GM12892 (cell line): ENCODE measurements at regions not wholly inside any gene's neighbourhood (a gene's known extent, or its start where the extent isn't known, plus 50 kb on each side); places are given as distances from the start of the nearest gene placed in this dataset.

Source experiments
- DNase-seq: peaks from one replicate; pipeline ENCODE4 v3.0.0; 2011; ENCODE audit not compliant: insufficient read length
- FAIRE-seq: peaks from 2 replicates; lab custom pipeline; 2011; peaks lifted over from hg19 to GRCh38; lab: Jason Lieb, UNC
- POLR2A ChIP-seq: IDR thresholded peaks from 2 replicates; pipeline ENCODE4 v1.6.1; 2011; ENCODE audit warnings: low read depth, low read length, control low read depth
- POLR2AphosphoS5 ChIP-seq: IDR thresholded peaks from 2 replicates; pipeline ENCODE4 v1.6.1; 2011; ENCODE audit warnings: low read depth, low read length, control low read depth
- TAF1 ChIP-seq: IDR thresholded peaks from 2 replicates; pipeline ENCODE4 v1.6.1; 2011; ENCODE audit warnings: low read depth, mild to moderate bottlenecking, control low read depth, low read length, borderline replicate concordance

DNA sequence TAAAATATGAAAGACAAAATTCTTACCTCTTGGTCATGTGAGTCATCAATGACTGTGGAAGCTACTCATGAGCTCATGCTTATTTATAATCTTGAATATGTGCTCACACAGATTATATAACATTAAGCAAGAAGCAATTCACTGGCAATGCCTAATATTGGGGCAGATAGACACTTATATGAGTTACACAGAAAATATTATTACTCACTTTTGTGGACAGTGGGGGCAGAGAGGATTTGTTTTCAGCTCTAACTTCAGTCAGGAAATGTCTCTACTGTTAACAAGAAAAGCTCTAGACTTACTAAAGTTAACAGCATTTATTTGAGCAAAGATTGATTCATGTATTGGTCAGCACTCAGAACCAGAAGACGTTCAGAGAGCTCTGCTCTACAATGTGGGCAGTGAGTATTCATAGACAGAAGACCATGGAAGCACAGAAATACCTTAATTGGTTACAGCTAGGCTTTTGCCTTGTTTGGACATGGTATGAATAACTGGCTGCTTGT lies 85.8 kb upstream of the AHI1 start:
- TF ChIP-seq POLR2A (no peak), TAF1 (no peak), POLR2AphosphoS5 (no peak)
- no peak for FAIRE-seq
- DNase-seq: no peak

DNA sequence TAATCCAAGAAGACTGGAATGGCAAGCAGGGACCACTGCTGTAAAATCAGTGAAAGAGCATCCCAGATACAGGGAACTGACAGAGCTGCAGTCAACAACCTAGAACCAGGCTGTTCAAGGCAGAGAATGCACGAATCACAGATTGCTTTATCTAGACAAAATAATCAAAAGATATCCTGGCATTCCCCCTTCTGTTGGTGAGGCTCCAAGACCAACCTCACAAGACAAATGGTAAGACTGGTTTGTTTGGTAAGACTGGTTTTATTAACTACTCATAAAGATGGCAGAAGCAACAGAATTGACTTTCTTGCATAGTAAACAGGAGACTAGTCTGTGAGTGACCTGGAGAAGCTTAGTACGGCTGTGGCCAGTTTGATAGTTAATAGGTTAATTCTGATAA lies 88.8 kb upstream of the AHI1 start:
- DNase-seq (no peak), FAIRE-seq (peak; percentile 9)
- TF ChIP-seq POLR2A: no peak
- TF ChIP-seq TAF1: no peak
- TF ChIP-seq POLR2AphosphoS5: no peak

DNA sequence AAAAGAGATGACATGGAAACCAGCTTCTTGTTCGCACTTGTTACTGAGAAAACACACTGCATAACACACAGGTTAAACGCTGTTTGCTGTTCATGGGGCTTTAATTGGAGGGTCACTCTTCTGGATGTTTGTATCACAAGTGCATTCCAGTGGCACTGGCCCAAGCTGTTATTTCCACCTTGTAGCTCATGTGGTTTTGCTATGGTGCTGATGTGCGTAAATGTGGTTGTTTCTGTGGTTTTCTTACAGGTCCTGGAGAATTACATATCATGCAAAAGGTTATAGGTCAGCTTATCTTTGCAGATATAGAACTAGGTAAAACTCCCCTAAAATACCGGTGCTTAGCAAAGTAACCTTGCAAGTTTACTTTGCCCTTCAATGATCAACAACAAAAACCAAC lies 89.3 kb upstream of the AHI1 start:
- TF ChIP-seq POLR2A: no peak
- no peak for TF ChIP-seq TAF1
- no peak for TF ChIP-seq POLR2AphosphoS5
- FAIRE-seq: peak; percentile 88

DNA sequence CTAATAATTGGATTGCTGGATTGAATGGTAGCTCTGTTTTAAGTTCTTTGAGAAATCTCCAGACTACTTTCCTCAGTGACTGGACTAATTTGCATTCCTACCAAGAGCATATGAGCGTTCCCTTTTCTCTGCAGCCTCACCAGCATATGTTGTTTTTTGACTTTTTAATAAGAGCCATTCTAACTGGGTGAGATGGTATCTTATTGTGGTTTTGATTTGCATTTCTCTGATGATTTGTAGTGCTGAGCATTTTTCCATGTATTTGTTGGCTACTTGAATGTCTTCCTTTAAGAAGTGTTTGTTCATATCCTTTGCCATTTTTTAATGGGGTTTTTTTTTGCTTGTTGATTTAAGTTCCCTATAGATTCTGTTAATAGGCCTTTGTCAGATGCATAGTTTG lies 94.7 kb upstream of the AHI1 start:
- FAIRE-seq (no peak), DNase-seq (no peak)
- TF ChIP-seq POLR2AphosphoS5: no peak

More for the DNA sequence above, 89.3 kb upstream of the AHI1 start:
- no peak for DNase-seq

DNA sequence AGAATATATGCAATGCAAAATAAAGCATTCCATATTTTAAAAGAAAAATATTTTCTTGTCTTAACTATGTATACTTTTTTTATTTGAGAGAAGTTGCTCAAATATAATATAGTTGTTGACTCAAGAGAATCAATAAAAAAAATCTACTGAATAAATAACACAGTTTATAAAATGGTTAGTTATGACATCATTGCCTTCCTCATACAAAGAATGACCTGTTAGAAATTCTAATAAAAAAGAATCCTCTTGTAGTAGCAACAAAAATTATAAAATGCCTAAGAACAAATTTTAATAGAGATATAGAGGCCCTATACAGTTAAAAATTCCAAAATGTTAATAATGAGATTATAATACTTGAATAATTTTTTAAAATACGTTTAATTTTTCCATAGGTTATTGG lies 96.5 kb upstream of the AHI1 start:
- no peak for TF ChIP-seq POLR2AphosphoS5
- no peak for TF ChIP-seq TAF1
- TF ChIP-seq POLR2A: no peak
- FAIRE-seq (no peak), DNase-seq (no peak)

DNA sequence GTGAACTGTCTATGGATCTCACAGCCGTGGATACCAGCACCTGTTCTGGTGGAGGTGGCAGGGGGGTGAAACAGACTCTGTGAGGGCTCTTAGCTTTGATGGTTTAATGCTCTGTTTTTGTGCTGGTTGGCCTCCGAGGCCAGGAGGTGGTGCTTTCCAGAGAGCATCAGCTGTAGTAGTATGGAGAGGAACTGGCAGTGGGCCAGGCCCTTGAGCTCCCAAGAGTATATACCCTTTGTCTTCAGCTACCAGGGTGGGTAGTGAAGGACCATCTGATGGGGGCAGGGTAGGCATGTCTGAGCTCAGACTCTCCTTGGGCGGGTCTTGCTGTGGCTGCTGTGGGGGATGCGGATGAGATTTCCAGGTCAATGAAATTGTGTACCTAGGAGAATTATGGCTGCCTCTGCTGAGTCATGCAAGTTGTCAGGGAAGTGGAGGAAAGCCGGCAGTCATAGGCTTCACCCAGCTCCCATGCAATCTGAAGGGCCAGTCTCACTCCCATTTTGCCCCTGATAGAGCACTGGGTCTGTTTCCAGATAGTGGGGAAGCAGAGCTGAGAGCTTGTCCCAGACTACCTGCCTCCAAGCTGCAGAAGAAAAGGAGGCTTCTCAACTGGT lies 102.7 kb upstream of the AHI1 start:
- DNase-seq: no peak
- TF ChIP-seq POLR2A (no peak), TAF1 (no peak), POLR2AphosphoS5 (no peak)
- no peak for FAIRE-seq

DNA sequence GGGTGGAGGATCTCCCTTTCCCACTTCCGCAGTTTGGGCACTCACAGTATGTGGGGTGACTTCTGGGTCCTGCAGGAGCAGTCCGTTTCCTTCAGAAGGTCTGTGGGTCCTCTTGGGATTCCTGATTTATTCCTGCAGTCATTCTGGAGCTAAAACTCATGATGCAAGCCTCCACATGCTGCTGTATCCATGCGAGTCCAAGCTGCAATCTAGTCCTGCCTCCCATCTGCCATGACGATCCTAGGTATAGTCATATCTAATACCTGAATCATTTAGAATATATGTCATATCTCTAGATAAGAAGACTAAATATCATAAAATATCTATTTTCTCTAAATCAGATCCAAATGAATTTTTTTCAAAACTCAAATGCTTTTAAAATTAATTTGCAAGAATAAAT lies 103.4 kb upstream of the AHI1 start:
- no peak for FAIRE-seq
- DNase-seq: no peak
- no peak for TF ChIP-seq POLR2AphosphoS5
- no peak for TF ChIP-seq TAF1
- TF ChIP-seq POLR2A: no peak

DNA sequence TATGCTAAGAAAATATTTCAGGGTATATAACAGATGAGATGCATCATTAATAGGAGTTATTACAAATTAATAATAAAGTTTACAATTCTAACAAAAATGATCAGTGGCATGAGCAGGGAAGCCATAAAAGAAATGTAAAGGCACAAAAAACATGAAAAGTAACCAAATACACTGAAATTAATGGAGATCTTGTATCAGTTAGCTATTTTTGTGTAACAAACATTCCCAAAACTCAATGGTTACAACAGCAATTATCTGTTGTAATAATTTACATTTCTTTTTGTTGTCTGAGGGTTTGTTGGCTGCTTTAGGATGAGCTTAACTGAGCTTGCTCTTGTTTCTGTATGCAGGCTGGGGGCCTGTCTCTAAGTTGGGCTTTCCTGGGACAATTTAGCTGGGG lies 104.3 kb upstream of the AHI1 start:
- DNase-seq (no peak), FAIRE-seq (no peak)
- TF ChIP-seq POLR2A: no peak
- no peak for TF ChIP-seq POLR2AphosphoS5
- TF ChIP-seq TAF1: no peak

DNA sequence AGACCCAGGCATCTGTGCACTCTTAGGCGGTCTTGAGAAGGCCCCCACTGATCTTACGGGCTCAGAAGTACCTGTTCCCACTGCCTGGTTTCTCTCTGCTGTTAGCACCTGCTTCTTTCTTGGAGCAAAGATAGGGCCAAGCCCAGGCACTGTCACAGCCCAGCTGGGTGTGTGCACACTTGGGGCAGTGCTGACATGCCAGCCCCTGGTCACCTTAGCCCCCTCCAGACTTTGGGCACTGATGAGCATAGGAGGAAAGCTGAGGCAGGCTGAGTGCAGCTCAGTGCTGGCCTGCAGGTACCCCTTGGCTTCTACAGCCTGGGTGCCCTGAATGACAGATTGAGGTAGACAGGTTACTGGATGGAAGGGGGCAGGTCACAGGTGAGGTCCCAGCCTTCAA lies 105.7 kb upstream of the AHI1 start:
- TF ChIP-seq POLR2AphosphoS5 (no peak), TAF1 (no peak), POLR2A (no peak)
- no peak for DNase-seq
- no peak for FAIRE-seq

DNA sequence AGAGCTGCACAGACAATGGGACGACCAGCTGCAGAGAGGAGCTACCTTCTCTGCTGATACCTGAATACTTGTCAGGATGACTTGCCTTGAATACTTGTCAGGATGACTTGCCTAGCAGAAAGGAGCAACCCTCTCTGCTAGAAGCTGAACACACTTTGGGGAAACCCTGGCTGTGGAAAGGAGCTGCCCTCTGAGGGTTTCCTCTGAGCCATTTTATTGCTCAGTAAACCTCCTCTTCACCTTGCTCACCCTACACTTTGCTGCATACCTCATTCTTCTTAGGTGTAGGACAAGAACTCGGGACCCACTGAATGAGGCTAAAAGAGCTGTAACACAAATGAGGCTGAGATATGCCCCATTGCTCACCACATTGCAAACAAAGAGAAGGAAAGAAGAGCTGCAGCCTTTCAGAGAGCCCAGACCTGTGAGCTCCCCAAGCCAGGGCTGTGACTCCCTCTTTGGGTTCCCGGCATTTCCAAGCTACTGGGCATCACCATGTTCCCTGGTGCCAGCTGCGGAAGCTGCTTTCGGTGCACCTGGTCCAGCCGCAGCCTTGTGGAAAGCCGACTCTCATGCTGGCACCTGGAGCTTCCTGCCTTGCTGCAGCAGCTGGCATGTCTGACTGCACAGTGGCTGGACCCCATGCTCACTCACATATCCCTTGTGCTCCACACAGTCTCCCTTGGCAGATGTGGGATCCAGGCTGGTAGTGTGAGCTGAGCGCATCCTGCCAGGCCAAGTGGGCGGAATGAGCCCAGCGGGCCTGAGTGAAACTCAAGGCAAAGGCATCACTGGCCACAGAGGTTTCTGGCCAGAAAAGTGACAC lies 106.7 kb upstream of the AHI1 start:
- no peak for DNase-seq
- TF ChIP-seq POLR2AphosphoS5: no peak
- no peak for TF ChIP-seq TAF1
- no peak for TF ChIP-seq POLR2A
- FAIRE-seq: no peak

DNA sequence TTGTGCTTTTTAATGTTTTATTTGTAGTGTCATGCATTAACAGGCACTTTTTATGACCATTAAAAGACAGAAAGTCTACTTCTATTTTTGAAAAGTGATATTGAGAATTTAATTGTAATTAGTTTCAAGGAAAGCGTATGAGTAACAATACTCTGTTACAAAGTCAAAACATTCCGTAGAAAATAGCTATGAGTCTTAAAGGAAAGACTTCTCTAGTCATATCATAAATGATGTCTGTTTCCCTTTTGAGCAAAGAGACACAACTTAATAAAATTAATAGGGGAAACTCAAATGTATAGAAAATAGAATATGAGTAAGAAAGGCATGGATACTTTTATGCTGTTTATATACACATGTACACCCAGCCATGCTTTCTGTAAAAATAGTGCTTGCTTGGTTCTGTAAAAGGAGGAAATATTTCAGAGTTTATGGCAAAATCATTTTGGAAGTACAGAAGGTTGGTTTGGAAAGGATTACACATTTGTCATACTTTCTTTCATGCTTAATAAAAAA lies 107.8 kb upstream of the AHI1 start:
- FAIRE-seq (no peak), DNase-seq (no peak)
- TF ChIP-seq POLR2A: no peak
- no peak for TF ChIP-seq TAF1
- TF ChIP-seq POLR2AphosphoS5: no peak

DNA sequence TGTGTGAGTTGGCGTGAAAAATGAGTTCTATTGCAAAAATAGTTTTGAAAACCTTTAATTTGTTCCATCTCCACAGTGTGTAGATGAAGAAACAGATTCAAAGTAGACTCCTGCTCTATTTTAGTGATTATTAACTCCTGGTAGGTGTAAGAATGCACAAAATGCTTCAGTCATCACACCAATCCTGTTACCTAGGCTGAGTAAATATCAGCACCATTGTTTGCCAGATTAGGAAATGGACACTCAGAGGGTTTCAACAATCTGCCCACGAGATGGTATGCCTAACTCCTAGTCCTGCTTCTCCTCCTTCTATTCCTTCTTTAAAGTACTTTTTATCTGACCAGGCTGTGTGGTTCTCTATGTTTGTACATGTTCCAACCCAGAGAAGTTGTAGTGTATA lies 108.9 kb upstream of the AHI1 start:
- no peak for FAIRE-seq

More for the DNA sequence above, 108.9 kb upstream of the AHI1 start:
- no peak for TF ChIP-seq TAF1
- no peak for TF ChIP-seq POLR2AphosphoS5
- no peak for TF ChIP-seq POLR2A
- no peak for DNase-seq
